Esophagus muscularis mucosa (tissue), 4 donors: ENCODE measurements at regions not wholly inside any gene's neighbourhood (a gene's known extent, or its start where the extent isn't known, plus 50 kb on each side); places are given as distances from the start of the nearest gene placed in this dataset.
"Not testable (repeated sequence)": the region's sequence is repeated elsewhere in the genome, so short reads cannot be mapped to it uniquely, and the experiment has no call there.

Experiments used
- DNase-seq: peaks from one replicate; pipeline ENCODE4 v3.0.0-alpha.2; 2017; ENCODE audit errors: extremely low spot score
- H3K27ac ChIP-seq, 4 donors: fragments of 200-600 bp; sonication (generic); replicated peaks in 1 of 4; 1 replicate in 3 of 4; 2 replicates in 1 of 4; pipeline ENCODE4 v1.5.1; 2016 to 2019; ENCODE audit warnings: mild to moderate bottlenecking in 1 of 4
- H3K27me3 ChIP-seq, 4 donors: fragments of 200-600 bp; sonication (generic); one replicate each; pipeline versions ENCODE4 v1.5.1 to v1.6.0; 2016 to 2019
- H3K36me3 ChIP-seq, 4 donors: fragments of 200-600 bp; sonication (generic); one replicate each; pipeline ENCODE4 v1.5.1; 2016 to 2019
- H3K4me1 ChIP-seq, 4 donors: fragments of 200-600 bp; sonication (generic); one replicate each; pipeline ENCODE4 v1.5.1; 2016 to 2019
- H3K4me3 ChIP-seq, 4 donors: fragments of 200-600 bp; sonication (generic); 1 replicate in 2 of 4; 2 replicates in 2 of 4; pipeline ENCODE4 v1.5.1; 2016 to 2019; ENCODE audit warnings: mild to moderate bottlenecking in 4 of 4, moderate library complexity in 1 of 4
- H3K9me3 ChIP-seq, 4 donors: fragments of 200-600 bp; sonication (generic); 1 replicate in 3 of 4; 2 replicates in 1 of 4; pipeline ENCODE4 v1.5.1; 2016 to 2019
- CTCF ChIP-seq, 3 experiments: fragments of 200-600 bp in 2 of 3; fragments of 450-650 bp in 1 of 3; sonication (generic) in 2 of 3; IDR thresholded peaks; one replicate each; pipeline ENCODE4 v1.5.1; 2017 to 2019; ENCODE audit warnings: antibody characterized with exemption in 3 of 3, mild to moderate bottlenecking in 2 of 3, moderate library complexity in 1 of 3
- EP300 ChIP-seq: sonication (generic); formaldehyde crosslinking; IDR thresholded peaks from one replicate; pipeline ENCODE4 v1.6.1; 2017; ENCODE audit warnings: antibody characterized with exemption
- POLR2A ChIP-seq: fragments of 450-650 bp; IDR thresholded peaks from one replicate; pipeline ENCODE4 v1.6.1; 2017; ENCODE audit warnings: antibody characterized with exemption, moderate library complexity, mild to moderate bottlenecking, low read depth
- POLR2AphosphoS5 ChIP-seq, 2 donors: sonication (generic); formaldehyde crosslinking; IDR thresholded peaks; one replicate each; pipeline ENCODE4 v1.6.1; 2017; ENCODE audit warnings: antibody characterized with exemption in 2 of 2
- WGBS: methylation state at CpG from one replicate; pipeline ENCODE4 v1.1.5; 2018; 5-methylcytosine and 5-hydroxymethylcytosine counted together
- intact Hi-C: fragments of 100-400 bp; cut with DNase I; formaldehyde crosslinking; loops from one replicate; pipeline ENCODE4 v1.15.1; 2023

GRCh38 chr18:53838746-53839145 is 385.7 kb downstream of the MBD2 start:
- Histone ChIP-seq H3K36me3 (no peaks in the 10 kb centered on the region), H3K4me3 (no peak overlapping the region), H3K27me3 (no peaks in the 10 kb centered on the region), H3K4me1 (no peaks in the 10 kb centered on the region), H3K9me3 (peaks cover 0 to 8% (median 2%) of the 10 kb centered on the region in 4 donors), H3K27ac (no peak overlapping the region)
- no peak for TF ChIP-seq CTCF (IDR thresholded peaks at IDR 0.05)
- TF ChIP-seq EP300: no peak
- TF ChIP-seq POLR2AphosphoS5 (IDR thresholded peaks at IDR 0.05): no peak
- TF ChIP-seq POLR2A: no peak
- no peak for DNase-seq
- WGBS: 56% methylated on average over 4 of the region's 4 CpGs
- intact Hi-C loops: no loop called here

GRCh38 chr18:53821141-53821540 is 403.3 kb downstream of the MBD2 start:
- H3K27me3 ChIP-seq, H3K9me3 ChIP-seq, H3K27ac ChIP-seq, H3K4me3 ChIP-seq, H3K4me1 ChIP-seq, intact Hi-C loops, H3K36me3 ChIP-seq, DNase-seq: not testable (repeated sequence)
- 9% methylated on average over 1 of the region's 1 CpG for WGBS

GRCh38 chr18:53819671-53820070 is 404.8 kb downstream of the MBD2 start:
- no peak for TF ChIP-seq CTCF (IDR thresholded peaks at IDR 0.05)
- no peak for TF ChIP-seq POLR2A
- no peak for TF ChIP-seq EP300
- TF ChIP-seq POLR2AphosphoS5 (IDR thresholded peaks at IDR 0.05): no peak
- intact Hi-C loops: no loop called here
- no peaks in the 10 kb centered on the region for H3K27me3 ChIP-seq
- H3K36me3 ChIP-seq: no peaks in the 10 kb centered on the region
- no peaks in the 10 kb centered on the region for H3K4me1 ChIP-seq
- H3K9me3 ChIP-seq: no peaks in the 10 kb centered on the region
- H3K27ac ChIP-seq: no peak overlapping the region
- DNase-seq: no peak
- H3K4me3 ChIP-seq: no peak overlapping the region
- WGBS: 100% methylated on average over 1 of the region's 1 CpG

- TF ChIP-seq CTCF (IDR thresholded peaks at IDR 0.05) (no peak), POLR2A (no peak), POLR2AphosphoS5 (IDR thresholded peaks at IDR 0.05) (no peak), EP300 (no peak)
- WGBS: 83% methylated on average over 1 of the region's 1 CpG
- Histone ChIP-seq H3K9me3 (no peaks in the 10 kb centered on the region), H3K36me3 (no peaks in the 10 kb centered on the region), H3K27ac (no peak overlapping the region), H3K4me1 (no peaks in the 10 kb centered on the region), H3K27me3 (no peaks in the 10 kb centered on the region), H3K4me3 (no peak overlapping the region)
- no peak for DNase-seq
- intact Hi-C loops: no loop called here
Measured at GRCh38 chr18:53819174-53819573, 405.3 kb downstream of the MBD2 start.

- TF ChIP-seq EP300 (no peak), CTCF (IDR thresholded peaks at IDR 0.05) (no peak), POLR2A (no peak), POLR2AphosphoS5 (IDR thresholded peaks at IDR 0.05) (no peak)
- 97% methylated on average over 1 of the region's 1 CpG for WGBS
- Histone ChIP-seq H3K27me3 (no peaks in the 10 kb centered on the region), H3K36me3 (no peaks in the 10 kb centered on the region), H3K4me1 (no peaks in the 10 kb centered on the region), H3K9me3 (no peaks in the 10 kb centered on the region), H3K4me3 (no peak overlapping the region), H3K27ac (no peak overlapping the region)
- intact Hi-C loops: no loop called here
- no peak for DNase-seq
Measured at GRCh38 chr18:53817976-53818950, 406.2 kb downstream of the MBD2 start.
